ENCODE measurements at regions not wholly inside any gene's neighbourhood (a gene's known extent, or its start where the extent isn't known, plus 50 kb on each side); places are given as distances from the start of the nearest gene placed in this dataset.

DNA sequence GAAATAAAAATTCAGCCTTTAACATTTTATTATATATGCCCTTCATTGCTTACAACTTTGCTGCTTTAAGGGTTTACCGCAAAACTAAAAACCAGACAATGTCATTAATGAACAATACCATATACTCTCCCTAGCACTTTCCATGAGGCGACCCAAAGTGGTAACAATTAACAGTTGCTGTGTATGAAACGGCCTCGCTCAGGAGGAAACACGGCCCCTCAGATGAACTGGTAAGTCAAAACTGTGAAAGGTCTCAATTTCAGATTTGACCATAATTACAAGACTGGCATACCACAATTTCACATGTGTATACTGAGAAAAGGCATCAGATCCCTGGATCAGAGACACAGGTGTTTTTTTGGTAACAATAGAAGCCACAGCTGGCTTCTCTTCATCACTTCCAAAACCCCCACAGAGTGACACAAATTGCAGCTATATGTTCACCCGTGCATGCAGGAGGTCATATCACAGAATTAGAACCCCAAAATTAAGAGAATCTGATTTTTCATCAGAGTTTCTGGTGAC, 611.9 kb upstream of the ADAMTS5 start:
- Histone ChIP-seq H3K9me3 (no peaks in the 10 kb centered on the region), H3K4me1 (no peaks in the 10 kb centered on the region), H3K36me3 (no peaks in the 10 kb centered on the region), H3K4me3 (no peak overlapping the region), H3K27ac (no peak overlapping the region), H3K27me3 (no peaks in the 10 kb centered on the region)
- WGBS: 94% methylated on average over 6 of the region's 6 CpGs
- DNase-seq (ENCODE audit: low spot score in 2 of 2): no peak
- no peak for TF ChIP-seq POLR2AphosphoS5 (IDR thresholded peaks at IDR 0.05)
- TF ChIP-seq POLR2A (IDR thresholded peaks at IDR 0.05): no peak
- no peak for TF ChIP-seq EP300 (IDR thresholded peaks at IDR 0.05)
- TF ChIP-seq CTCF (IDR thresholded peaks at IDR 0.05): no peak

GRCh38 chr21:27572696-27573095, 605.8 kb upstream of the ADAMTS5 start:
- Histone ChIP-seq H3K4me3 (no peak overlapping the region), H3K4me1 (peaks cover 17% of the 10 kb centered on the region), H3K27me3 (no peaks in the 10 kb centered on the region), H3K27ac (no peak overlapping the region), H3K9me3 (no peaks in the 10 kb centered on the region), H3K36me3 (no peaks in the 10 kb centered on the region)
- TF ChIP-seq POLR2A (IDR thresholded peaks at IDR 0.05) (no peak), CTCF (IDR thresholded peaks at IDR 0.05) (no peak), POLR2AphosphoS5 (IDR thresholded peaks at IDR 0.05) (no peak), EP300 (IDR thresholded peaks at IDR 0.05) (no peak)
- 81% methylated on average over 2 of the region's 2 CpGs for WGBS
- DNase-seq (ENCODE audit: low spot score in 2 of 2): no peak

- H3K9me3 ChIP-seq: no peaks in the 10 kb centered on the region
- H3K27me3 ChIP-seq: no peaks in the 10 kb centered on the region
- TF ChIP-seq EP300 (IDR thresholded peaks at IDR 0.05) (no peak), CTCF (IDR thresholded peaks at IDR 0.05) (no peak), POLR2A (IDR thresholded peaks at IDR 0.05) (no peak), POLR2AphosphoS5 (IDR thresholded peaks at IDR 0.05) (no peak)
- peaks cover 17% of the 10 kb centered on the region for H3K4me1 ChIP-seq
- H3K4me3 ChIP-seq: no peak overlapping the region
- no peaks in the 10 kb centered on the region for H3K36me3 ChIP-seq
- H3K27ac ChIP-seq: no peak overlapping the region
- DNase-seq (ENCODE audit: low spot score in 2 of 2): no peak
These were observed 604.8 kb upstream of the ADAMTS5 start for GRCh38 chr21:27571706-27572105.

DNA sequence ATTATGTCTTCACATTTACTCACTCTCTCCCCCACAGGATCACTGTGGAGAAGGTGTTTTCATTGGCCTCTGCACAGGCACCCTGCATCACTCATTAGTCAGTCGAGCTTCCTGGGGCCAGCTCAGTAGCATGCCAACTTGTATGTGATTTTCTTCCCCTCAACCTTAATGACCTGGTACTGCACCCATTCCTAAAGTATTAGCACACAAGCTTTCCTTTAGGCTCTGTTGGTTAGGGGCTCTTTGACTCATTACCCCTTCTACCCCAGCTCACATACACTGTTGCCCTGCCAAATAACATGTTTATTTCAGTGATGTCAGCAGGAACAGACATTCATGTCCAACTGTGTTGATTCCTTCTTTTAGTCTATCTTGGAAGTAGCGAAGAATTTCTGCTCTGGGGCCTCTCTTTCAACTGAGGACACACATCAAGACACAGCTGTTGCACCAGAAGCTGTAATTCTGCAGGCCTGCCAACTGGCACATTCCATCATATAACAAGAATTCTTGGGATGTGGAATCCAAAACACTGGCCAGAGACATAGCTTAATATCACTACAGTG, 603.5 kb upstream of the ADAMTS5 start:
- no peaks in the 10 kb centered on the region for H3K36me3 ChIP-seq
- no peak for TF ChIP-seq POLR2AphosphoS5 (IDR thresholded peaks at IDR 0.05)
- no peak for TF ChIP-seq POLR2A (IDR thresholded peaks at IDR 0.05)
- TF ChIP-seq CTCF (IDR thresholded peaks at IDR 0.05): no peak
- TF ChIP-seq EP300 (IDR thresholded peaks at IDR 0.05): no peak
- no peaks in the 10 kb centered on the region for H3K27me3 ChIP-seq
- peak in 1 of 2 donors; percentile 67 for DNase-seq (ENCODE audit: low spot score in 2 of 2)
- WGBS: 53% methylated on average over 2 of the region's 2 CpGs
- H3K4me1 ChIP-seq: peaks cover 17% of the 10 kb centered on the region
- H3K9me3 ChIP-seq: no peaks in the 10 kb centered on the region
- H3K4me3 ChIP-seq: no peak overlapping the region
- H3K27ac ChIP-seq: peak overlapping the region; percentile 44

DNA sequence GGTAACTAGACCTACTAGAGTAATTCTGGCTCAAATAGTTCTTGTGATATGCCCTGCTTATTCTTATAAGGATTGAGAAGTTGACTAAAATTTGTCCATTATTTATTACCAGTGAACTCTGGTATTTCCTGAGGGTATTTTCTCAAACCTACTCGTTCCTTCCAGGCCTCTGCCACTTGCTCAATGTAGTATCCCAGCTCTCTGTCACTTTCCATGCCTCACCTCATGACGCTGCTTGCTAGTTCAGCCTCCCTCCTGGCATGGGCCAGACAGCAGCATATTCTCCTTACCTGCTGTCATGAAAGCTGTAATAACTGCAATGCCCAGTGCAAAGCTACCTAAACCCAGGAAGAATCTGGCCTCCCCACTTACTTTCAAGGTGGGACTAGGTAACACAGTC, 602.9 kb upstream of the ADAMTS5 start:
- peak overlapping the region; percentile 44 for H3K27ac ChIP-seq
- 68% methylated on average over 2 of the region's 2 CpGs for WGBS
- DNase-seq (ENCODE audit: low spot score in 2 of 2): no peak

More for the DNA sequence above, 602.9 kb upstream of the ADAMTS5 start:
- H3K4me3 ChIP-seq: no peak overlapping the region
- H3K4me1 ChIP-seq: peaks cover 17% of the 10 kb centered on the region
- TF ChIP-seq POLR2A (IDR thresholded peaks at IDR 0.05): no peak
- TF ChIP-seq EP300 (IDR thresholded peaks at IDR 0.05): no peak
- no peak for TF ChIP-seq CTCF (IDR thresholded peaks at IDR 0.05)
- no peak for TF ChIP-seq POLR2AphosphoS5 (IDR thresholded peaks at IDR 0.05)
- H3K9me3 ChIP-seq: no peaks in the 10 kb centered on the region
- no peaks in the 10 kb centered on the region for H3K36me3 ChIP-seq
- H3K27me3 ChIP-seq: no peaks in the 10 kb centered on the region

Measured in suprapubic skin (tissue), 4 donors.